ENCODE measurements at regions not wholly inside any gene's neighbourhood (a gene's known extent, or its start where the extent isn't known, plus 50 kb on each side); places are given as distances from the start of the nearest gene placed in this dataset.

DNA sequence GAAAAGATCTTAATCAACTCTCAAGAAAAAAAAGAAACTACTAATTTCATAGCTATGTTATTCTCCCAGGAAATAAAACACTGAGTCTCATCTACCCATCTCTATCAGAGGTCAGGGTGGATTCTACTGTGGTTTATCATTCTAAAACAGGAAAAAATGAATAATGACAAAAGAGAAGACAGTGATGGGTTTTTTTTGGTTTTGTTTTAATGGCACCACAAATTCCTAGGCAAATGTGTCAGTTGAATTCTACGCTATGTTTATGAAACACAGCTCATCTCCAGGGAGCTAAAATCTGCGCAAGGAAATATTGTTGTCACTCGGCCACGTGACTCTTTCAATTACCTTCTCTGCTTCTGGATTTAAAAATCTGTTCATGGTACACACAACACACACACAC is 393.4 kb upstream of the SORCS1 start:
- Histone ChIP-seq H3K9me3 (0 out of 3 replicates have a peak, but pooled peaks cover 3% of the 10 kb centered on the region), H3K4me3 (no peak overlapping the region), H3K4me1 (no peaks in the 10 kb centered on the region), H3K4me2 (no peak overlapping the region), H3K27ac (no peak overlapping the region)
- FAIRE-seq (no peak), ATAC-seq (no peak), DNase-seq (ENCODE audit: low read depth in 1 of 2, low spot score in 1 of 2) (no peak)
- POLR2A ChIA-PET, result no interaction called here
- WGBS (ENCODE audit: missing lambda C conversion rate), result 8% methylated on average over 4 of the region's 4 CpGs
- TF ChIP-seq HOXB5 (CRISPR knock-in tag; IDR thresholded peaks at IDR 0.05), result no peak
- no peak for TF ChIP-seq ZNF302 (CRISPR knock-in tag; IDR thresholded peaks at IDR 0.05)
- TF ChIP-seq HOXA7 (CRISPR knock-in tag; IDR thresholded peaks at IDR 0.05), result no peak
- TF ChIP-seq GATA3 (IDR thresholded peaks at IDR 0.05; ENCODE audit: borderline replicate concordance), result no peak
- TF ChIP-seq JUNB (IDR thresholded peaks at IDR 0.05), result no peak
- no peak for TF ChIP-seq ZC3H11A (IDR thresholded peaks at IDR 0.05)
- TF ChIP-seq, protein P1, sequence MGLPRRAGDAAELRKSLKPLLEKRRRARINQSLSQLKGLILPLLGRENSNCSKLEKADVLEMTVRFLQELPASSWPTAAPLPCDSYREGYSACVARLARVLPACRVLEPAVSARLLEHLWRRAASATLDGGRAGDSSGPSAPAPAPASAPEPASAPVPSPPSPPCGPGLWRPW (IDR thresholded peaks at IDR 0.05), result no peak
- no peak for TF ChIP-seq ESRRA (IDR thresholded peaks at IDR 0.05; ENCODE audit: borderline replicate concordance, low read length)
- TF ChIP-seq KDM1A (IDR thresholded peaks at IDR 0.05; ENCODE audit: low read depth), result no peak
- TF ChIP-seq, protein P2, sequence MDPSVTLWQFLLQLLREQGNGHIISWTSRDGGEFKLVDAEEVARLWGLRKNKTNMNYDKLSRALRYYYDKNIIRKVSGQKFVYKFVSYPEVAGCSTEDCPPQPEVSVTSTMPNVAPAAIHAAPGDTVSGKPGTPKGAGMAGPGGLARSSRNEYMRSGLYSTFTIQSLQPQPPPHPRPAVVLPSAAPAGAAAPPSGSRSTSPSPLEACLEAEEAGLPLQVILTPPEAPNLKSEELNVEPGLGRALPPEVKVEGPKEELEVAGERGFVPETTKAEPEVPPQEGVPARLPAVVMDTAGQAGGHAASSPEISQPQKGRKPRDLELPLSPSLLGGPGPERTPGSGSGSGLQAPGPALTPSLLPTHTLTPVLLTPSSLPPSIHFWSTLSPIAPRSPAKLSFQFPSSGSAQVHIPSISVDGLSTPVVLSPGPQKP (IDR thresholded peaks at IDR 0.05; ENCODE audit: low read depth, low read length), result no peak
- no peak for TF ChIP-seq RARB (CRISPR knock-in tag; IDR thresholded peaks at IDR 0.05)
- TF ChIP-seq TP53 (CRISPR knock-in tag; IDR thresholded peaks at IDR 0.05), result no peak
- TF ChIP-seq SMC3 (IDR thresholded peaks at IDR 0.05), result no peak
- TF ChIP-seq POLR2AphosphoS2 (conservative IDR thresholded peaks at IDR 0.05; ENCODE audit: low read length), result no peak
- TF ChIP-seq NPAS2 (CRISPR knock-in tag; IDR thresholded peaks at IDR 0.05; ENCODE audit: borderline replicate concordance), result no peak
- CTCF ChIA-PET, result no interaction called here

DNA sequence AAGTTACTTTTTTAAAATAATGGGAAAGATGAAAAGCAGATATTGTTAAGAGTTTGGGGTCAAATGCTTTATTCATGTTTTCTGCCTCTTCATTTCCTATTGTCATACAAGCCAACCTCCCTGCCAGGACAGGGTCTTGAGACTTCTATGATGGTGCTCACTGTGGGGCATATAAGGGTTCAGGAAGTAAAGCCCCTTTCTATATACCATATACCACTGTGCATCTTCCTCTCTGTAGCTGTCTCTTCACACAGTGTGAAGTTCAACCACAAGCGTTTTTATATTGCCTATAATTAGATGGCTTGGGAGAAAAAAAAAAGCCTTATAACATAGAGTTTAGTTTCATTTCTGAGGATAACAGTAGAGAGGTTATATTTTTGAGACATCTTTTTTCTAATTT is 389.8 kb upstream of the SORCS1 start:
- no peak for TF ChIP-seq FOSL2 (IDR thresholded peaks at IDR 0.05)
- no peak for TF ChIP-seq FOSL2 (CRISPR knock-in tag; IDR thresholded peaks at IDR 0.05)
- TF ChIP-seq RARB (CRISPR knock-in tag; IDR thresholded peaks at IDR 0.05), result no peak
- TF ChIP-seq FOSB (CRISPR knock-in tag; IDR thresholded peaks at IDR 0.05), result no peak
- no peak for TF ChIP-seq SREBF2 (IDR thresholded peaks at IDR 0.05)
- no peak for TF ChIP-seq EHF (CRISPR knock-in tag; IDR thresholded peaks at IDR 0.05)
- TF ChIP-seq CEBPB (IDR thresholded peaks at IDR 0.05), result no peak
- TF ChIP-seq, protein P1 (IDR thresholded peaks at IDR 0.05), result no peak
- TF ChIP-seq TP53 (CRISPR knock-in tag; IDR thresholded peaks at IDR 0.05), result no peak
- TF ChIP-seq HOXB13 (CRISPR knock-in tag; IDR thresholded peaks at IDR 0.05; ENCODE audit: low read depth), result no peak
- WGBS (ENCODE audit: missing lambda C conversion rate), result 0% methylated on average over 1 of the region's 1 CpG
- Histone ChIP-seq H3K4me3 (no peak overlapping the region), H3K4me1 (no peaks in the 10 kb centered on the region), H3K27ac (no peak overlapping the region), H3K4me2 (no peak overlapping the region), H3K9me3 (0 out of 3 replicates have a peak, but pooled peaks cover 2% of the 10 kb centered on the region)
- ChIA-PET POLR2A (no interaction called here), CTCF (no interaction called here)
- FAIRE-seq (no peak), DNase-seq (ENCODE audit: low read depth in 1 of 2, low spot score in 1 of 2) (no peak), ATAC-seq (no peak)

DNA sequence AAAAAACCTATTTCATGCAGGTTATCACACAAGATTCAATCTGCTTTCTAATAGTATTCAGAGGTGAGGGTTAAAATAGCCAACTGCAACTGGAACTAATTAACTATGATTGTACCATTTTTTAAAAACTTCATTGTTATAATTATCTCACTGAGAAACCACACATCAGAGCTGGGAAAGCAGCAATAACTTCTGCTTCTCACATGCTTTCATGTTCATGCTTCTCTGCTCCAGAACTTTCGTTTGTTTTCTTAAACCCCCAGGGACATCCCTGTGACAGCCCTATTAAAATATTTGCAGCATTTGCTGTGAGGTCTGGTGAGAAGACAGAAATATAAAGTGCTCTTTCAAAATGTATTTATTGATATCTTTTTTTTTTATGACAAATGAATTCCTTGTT is 389.0 kb upstream of the SORCS1 start:
- no peak overlapping the region for H3K4me2 ChIP-seq
- no peak overlapping the region for H3K4me3 ChIP-seq
- ATAC-seq (no peak), FAIRE-seq (no peak), DNase-seq (ENCODE audit: low read depth in 1 of 2, low spot score in 1 of 2) (no peak)
- no peaks in the 10 kb centered on the region for H3K4me1 ChIP-seq
- WGBS (ENCODE audit: missing lambda C conversion rate), result 2% methylated on average over 1 of the region's 1 CpG
- no peak overlapping the region for H3K27ac ChIP-seq
- CTCF ChIA-PET, result no interaction called here
- POLR2A ChIA-PET, result no interaction called here
- H3K9me3 ChIP-seq, result 0 out of 3 replicates have a peak, but pooled peaks cover 2% of the 10 kb centered on the region
- TF ChIP-seq POLR2A (IDR thresholded peaks at IDR 0.05; ENCODE audit: low read length) (no peak), KDM5A (IDR thresholded peaks at IDR 0.05) (no peak), BHLHE40 (IDR thresholded peaks at IDR 0.05; ENCODE audit: low read depth, low read length) (no peak), CBX8 (IDR thresholded peaks at IDR 0.05) (no peak), MYC (IDR thresholded peaks at IDR 0.05; ENCODE audit: borderline replicate concordance, low read length) (no peak), SMC3 (IDR thresholded peaks at IDR 0.05) (no peak), EHF (CRISPR knock-in tag; IDR thresholded peaks at IDR 0.05) (no peak), JUNB (IDR thresholded peaks at IDR 0.05) (no peak), EP300 (IDR thresholded peaks at IDR 0.05) (no peak)
- TF ChIP-seq, protein P3, sequence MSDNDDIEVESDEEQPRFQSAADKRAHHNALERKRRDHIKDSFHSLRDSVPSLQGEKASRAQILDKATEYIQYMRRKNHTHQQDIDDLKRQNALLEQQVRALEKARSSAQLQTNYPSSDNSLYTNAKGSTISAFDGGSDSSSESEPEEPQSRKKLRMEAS (IDR thresholded peaks at IDR 0.05), result no peak
- TF ChIP-seq, protein P2 (IDR thresholded peaks at IDR 0.05; ENCODE audit: low read depth, low read length), result no peak
- TF ChIP-seq, protein P4, sequence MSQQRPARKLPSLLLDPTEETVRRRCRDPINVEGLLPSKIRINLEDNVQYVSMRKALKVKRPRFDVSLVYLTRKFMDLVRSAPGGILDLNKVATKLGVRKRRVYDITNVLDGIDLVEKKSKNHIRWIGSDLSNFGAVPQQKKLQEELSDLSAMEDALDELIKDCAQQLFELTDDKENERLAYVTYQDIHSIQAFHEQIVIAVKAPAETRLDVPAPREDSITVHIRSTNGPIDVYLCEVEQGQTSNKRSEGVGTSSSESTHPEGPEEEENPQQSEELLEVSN (IDR thresholded peaks at IDR 0.05; ENCODE audit: borderline replicate concordance, low read depth), result no peak
- TF ChIP-seq, protein P5, sequence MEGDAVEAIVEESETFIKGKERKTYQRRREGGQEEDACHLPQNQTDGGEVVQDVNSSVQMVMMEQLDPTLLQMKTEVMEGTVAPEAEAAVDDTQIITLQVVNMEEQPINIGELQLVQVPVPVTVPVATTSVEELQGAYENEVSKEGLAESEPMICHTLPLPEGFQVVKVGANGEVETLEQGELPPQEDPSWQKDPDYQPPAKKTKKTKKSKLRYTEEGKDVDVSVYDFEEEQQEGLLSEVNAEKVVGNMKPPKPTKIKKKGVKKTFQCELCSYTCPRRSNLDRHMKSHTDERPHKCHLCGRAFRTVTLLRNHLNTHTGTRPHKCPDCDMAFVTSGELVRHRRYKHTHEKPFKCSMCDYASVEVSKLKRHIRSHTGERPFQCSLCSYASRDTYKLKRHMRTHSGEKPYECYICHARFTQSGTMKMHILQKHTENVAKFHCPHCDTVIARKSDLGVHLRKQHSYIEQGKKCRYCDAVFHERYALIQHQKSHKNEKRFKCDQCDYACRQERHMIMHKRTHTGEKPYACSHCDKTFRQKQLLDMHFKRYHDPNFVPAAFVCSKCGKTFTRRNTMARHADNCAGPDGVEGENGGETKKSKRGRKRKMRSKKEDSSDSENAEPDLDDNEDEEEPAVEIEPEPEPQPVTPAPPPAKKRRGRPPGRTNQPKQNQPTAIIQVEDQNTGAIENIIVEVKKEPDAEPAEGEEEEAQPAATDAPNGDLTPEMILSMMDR (IDR thresholded peaks at IDR 0.05), result no peak
- TF ChIP-seq, protein P6, sequence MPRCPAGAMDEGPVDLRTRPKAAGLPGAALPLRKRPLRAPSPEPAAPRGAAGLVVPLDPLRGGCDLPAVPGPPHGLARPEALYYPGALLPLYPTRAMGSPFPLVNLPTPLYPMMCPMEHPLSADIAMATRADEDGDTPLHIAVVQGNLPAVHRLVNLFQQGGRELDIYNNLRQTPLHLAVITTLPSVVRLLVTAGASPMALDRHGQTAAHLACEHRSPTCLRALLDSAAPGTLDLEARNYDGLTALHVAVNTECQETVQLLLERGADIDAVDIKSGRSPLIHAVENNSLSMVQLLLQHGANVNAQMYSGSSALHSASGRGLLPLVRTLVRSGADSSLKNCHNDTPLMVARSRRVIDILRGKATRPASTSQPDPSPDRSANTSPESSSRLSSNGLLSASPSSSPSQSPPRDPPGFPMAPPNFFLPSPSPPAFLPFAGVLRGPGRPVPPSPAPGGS (IDR thresholded peaks at IDR 0.05), result no peak
